Fibroblast of pulmonary artery (primary cell): ENCODE measurements at regions not wholly inside any gene's neighbourhood (a gene's known extent, or its start where the extent isn't known, plus 50 kb on each side); places are given as distances from the start of the nearest gene placed in this dataset.
"Not testable (repeated sequence)": the region's sequence is repeated elsewhere in the genome, so short reads cannot be mapped to it uniquely, and the experiment has no call there.

Experiments
- DNase-seq: peaks from one replicate; pipeline ENCODE4 v3.0.0-alpha.2; 2010; ENCODE audit warnings: low read depth
- H3K4me3 ChIP-seq: replicated peaks from 2 replicates; pipeline ENCODE4 v1.5.1; 2011; ENCODE audit warnings: low read depth, mild to moderate bottlenecking, control low read depth, low read length, moderate library complexity
- TF ChIP-seq, protein P1 (sequence below): IDR thresholded peaks from 2 replicates; pipeline ENCODE4 v1.5.1; 2011; ENCODE audit warnings: mild to moderate bottlenecking, control low read depth, low read length, inconsistent platforms; ENCODE audit errors: missing control alignments

DNA sequence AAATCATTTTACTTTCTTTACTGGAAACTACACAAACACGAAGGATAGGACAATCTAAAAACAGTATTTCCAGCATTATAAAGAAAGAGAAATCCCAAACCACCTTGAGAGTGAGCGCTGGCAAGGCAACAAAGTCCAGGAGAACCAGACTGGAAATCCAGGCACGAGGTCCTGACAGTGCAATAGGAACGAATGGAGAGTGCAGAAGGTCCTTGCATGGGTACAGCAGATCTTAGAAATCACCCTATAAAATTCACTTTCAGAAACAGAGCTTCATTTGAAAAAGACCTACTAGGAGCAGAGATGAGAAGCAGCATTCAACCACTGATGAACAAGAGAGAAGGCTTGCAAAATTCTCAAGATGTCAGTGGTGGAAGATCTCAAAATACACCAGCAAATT, 133.7 kb upstream of the ST8SIA4 start:
- TF ChIP-seq, protein P1, sequence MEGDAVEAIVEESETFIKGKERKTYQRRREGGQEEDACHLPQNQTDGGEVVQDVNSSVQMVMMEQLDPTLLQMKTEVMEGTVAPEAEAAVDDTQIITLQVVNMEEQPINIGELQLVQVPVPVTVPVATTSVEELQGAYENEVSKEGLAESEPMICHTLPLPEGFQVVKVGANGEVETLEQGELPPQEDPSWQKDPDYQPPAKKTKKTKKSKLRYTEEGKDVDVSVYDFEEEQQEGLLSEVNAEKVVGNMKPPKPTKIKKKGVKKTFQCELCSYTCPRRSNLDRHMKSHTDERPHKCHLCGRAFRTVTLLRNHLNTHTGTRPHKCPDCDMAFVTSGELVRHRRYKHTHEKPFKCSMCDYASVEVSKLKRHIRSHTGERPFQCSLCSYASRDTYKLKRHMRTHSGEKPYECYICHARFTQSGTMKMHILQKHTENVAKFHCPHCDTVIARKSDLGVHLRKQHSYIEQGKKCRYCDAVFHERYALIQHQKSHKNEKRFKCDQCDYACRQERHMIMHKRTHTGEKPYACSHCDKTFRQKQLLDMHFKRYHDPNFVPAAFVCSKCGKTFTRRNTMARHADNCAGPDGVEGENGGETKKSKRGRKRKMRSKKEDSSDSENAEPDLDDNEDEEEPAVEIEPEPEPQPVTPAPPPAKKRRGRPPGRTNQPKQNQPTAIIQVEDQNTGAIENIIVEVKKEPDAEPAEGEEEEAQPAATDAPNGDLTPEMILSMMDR, result no peak
- H3K4me3 ChIP-seq, result no peak overlapping the region
- no peak for DNase-seq

DNA sequence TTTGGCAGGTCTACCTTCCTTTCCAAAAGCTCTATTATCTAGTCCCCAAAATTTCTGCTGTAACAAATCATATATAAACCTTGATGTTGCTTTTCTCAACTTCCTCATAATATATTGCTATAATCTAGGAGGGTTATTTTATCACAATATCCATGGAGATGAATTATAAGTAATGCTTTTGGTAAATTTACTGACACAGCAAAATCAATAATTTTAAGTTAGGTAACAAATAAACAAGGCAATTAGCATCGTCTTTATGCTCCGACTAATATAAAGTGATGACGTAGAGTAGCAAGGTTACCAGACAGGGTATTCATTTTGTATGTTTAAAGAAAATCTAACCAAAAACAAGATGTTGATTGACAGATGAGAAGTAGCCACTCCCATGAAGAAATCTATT, 132.3 kb upstream of the ST8SIA4 start:
- TF ChIP-seq, protein P1, result no peak
- DNase-seq, result no peak
- no peak overlapping the region for H3K4me3 ChIP-seq

DNA sequence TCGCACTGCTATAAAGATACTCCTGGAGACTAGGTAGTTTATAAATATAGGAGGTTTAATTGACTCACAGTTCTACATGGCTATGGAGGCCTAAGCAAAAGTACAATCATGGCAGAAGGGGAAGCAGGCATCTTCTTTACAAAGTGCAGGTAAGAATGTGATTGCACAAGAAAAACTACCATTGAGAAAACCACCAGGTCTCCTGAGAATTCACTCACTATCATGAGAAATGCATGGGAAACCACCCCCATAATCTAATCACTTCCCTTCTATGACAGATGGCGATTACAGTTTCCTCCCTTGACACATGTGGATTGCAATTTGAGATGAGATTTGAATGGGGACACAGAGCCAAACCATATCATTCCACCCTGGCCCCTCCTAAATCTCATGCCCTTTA, 121.2 kb upstream of the ST8SIA4 start:
- H3K4me3 ChIP-seq, result no peak overlapping the region
- TF ChIP-seq, protein P1, result no peak
- DNase-seq, result no peak

DNA sequence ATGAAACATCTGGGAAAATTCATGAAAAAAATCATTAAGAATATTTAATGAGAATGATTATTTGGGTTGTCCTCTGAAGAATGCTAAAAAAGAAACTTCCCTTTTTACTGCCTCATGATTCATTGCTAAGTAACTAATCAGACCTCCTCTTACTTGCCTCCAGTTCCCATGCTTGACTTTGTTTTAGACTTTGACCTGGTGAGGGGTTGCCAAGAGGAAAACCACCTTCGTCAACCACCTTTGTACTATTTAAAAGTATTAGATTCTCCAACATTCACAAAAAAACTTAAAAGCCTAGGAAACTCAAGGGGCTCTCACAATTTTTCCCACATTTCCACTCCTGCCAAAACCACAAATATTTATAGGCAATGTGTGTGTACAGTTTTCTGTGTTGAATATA, 115.2 kb upstream of the ST8SIA4 start:
- TF ChIP-seq, protein P1, result no peak
- no peak overlapping the region for H3K4me3 ChIP-seq
- DNase-seq, result no peak

DNA sequence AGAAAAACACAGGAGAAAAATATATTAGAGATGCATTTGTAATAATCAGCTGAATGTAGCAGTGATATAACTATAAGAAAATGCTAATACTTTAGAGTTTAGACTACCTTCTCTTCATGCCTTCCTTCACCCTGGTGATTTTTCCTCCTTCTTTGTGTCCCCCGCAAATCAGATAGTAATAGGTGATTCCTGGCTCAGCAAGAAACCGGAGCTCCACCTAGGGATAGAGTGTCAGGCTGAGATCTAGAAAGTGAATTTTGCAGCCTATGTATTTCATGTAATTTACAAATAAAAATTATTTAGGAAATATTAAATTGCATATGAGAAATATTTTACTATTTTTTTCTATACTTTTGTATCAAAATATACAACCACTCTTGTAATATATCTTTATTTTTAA, 109.8 kb upstream of the ST8SIA4 start:
- TF ChIP-seq, protein P1, result no peak
- DNase-seq, result no peak

DNA sequence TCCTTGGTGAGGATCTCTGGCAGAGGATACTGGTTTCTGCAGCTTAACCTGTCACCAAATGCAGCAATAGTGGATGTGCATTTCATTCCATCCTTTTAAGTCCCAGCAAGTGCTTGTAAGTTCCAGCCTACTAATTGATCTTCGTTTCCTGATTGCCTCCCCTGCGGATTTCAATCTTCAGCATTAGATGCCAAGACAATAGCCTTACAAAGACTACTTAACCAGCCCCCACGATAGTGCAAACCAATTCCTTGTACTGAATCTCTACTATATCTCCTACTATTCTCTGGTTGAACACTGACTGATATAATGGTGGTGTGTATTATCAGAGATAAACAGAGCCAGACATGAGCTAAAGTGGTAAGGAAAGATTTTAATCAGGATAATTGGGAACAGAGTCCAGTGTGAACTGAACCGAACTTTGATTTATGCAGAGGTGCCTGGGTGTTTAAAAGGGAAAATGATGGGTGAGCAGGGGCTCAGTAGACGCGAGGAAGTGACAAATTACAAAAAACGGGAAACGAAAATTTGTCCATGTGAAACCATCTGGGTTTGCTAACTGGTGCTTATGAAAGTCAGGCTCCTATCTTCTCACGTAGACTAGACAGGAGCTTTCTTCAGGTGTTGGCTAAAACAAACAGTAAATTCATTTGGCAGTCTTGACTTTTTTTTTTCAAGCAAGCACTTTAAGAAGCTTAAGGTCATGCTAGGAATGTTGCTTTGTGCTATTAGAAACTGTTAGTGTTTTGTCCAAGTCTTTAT, 106.9 kb upstream of the ST8SIA4 start:
- TF ChIP-seq, protein P1, result no peak
- no peak for DNase-seq
- H3K4me3 ChIP-seq, result no peak overlapping the region

More for the DNA sequence above, 109.8 kb upstream of the ST8SIA4 start:
- H3K4me3 ChIP-seq, result no peak overlapping the region

DNA sequence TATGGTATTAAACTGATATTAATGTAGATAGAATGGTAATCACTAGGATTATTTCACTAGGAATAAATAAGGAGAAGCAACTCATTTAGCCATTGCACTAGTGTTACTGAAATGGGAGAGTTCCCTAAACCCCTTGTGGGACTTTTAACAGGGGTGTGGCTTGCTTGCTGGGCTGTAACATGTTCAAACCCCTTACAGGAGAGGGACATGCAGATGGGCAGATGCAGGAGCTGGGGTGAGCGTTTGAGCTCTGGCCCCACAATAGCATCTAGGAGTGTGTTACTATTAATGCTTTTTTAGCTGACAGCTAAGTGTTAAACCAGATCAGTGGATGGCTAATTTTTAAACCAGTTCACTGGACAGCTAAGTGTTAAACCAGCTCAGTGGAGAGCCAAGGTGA, 89.3 kb upstream of the ST8SIA4 start:
- no peak for DNase-seq
- no peak overlapping the region for H3K4me3 ChIP-seq
- TF ChIP-seq, protein P1, result no peak

GRCh38 chr5:100983601-100984000, 80.5 kb upstream of the ST8SIA4 start:
- DNase-seq, H3K4me3 ChIP-seq: not testable (repeated sequence)
